Nephron (organoid): ENCODE measurements at regions not wholly inside any gene's neighbourhood (a gene's known extent, or its start where the extent isn't known, plus 50 kb on each side); places are given as distances from the start of the nearest gene placed in this dataset.

Source experiments
- H3K27ac Mint-ChIP-seq, 3 experiments: 2 replicates each; pipeline ENCODE4 v1.8.0; 2020; ENCODE audit warnings: mixed read lengths in 3 of 3, mild to moderate bottlenecking in 2 of 3, moderate library complexity in 1 of 3
- H3K27me3 Mint-ChIP-seq: 2 replicates; pipeline ENCODE4 v1.8.0; 2021; ENCODE audit warnings: low read depth, mild to moderate bottlenecking, moderate library complexity, mixed read lengths
- H3K36me3 Mint-ChIP-seq: 2 replicates; pipeline ENCODE4 v1.8.0; 2020; ENCODE audit warnings: low read depth, mixed read lengths
- H3K4me1 Mint-ChIP-seq: 2 replicates; pipeline ENCODE4 v1.8.0; 2020; ENCODE audit warnings: mixed read lengths
- H3K4me3 Mint-ChIP-seq, 3 experiments: 2 replicates each; pipeline ENCODE4 v1.8.0; 2020; ENCODE audit warnings: mild to moderate bottlenecking in 3 of 3, mixed read lengths in 3 of 3, moderate library complexity in 2 of 3
- H3K9me3 Mint-ChIP-seq: 2 replicates; pipeline ENCODE4 v1.8.0; 2020; ENCODE audit warnings: mixed read lengths
- CTCF ChIP-seq, 3 experiments: fragments of 200-600 bp; sonication (generic); IDR thresholded peaks; one replicate each; pipeline ENCODE4 v1.5.0; 2021; ENCODE audit warnings: antibody characterized with exemption in 3 of 3; ENCODE audit not compliant: unreplicated experiment in 3 of 3

GRCh38 chr10:44680764-44681163 lies 230.4 kb upstream of the TMEM72 start:
- Mint-ChIP-seq H3K4me1 (peaks cover 64% of the 10 kb centered on the region), H3K27ac (peak overlapping the region in 2 of 3 experiments; percentile 11 to 21), H3K9me3 (no peaks in the 10 kb centered on the region), H3K27me3 (no peaks in the 10 kb centered on the region), H3K36me3 (no peaks in the 10 kb centered on the region), H3K4me3 (no peak overlapping the region)
- TF ChIP-seq CTCF (IDR thresholded peaks at IDR 0.05; ENCODE audit: unreplicated experiment in 3 of 3) = no peak

DNA sequence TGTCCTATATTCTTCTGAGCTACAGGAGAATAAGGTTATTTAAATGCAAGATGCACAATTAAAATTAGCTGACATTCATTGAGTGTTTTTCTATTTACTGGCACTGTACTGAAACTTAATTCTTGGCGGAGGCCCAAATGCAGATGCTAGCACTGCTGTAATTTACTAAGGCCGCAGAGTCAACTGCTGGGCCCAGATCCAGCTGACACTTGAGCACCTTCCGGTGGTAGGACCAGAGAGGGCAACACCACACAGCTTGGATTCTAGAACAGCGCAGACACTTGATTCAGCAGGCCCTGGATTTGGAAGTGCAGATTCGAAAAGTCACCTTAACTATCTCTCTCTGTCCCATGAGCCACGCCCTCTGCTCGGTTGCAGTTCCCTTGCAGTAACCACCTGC lies 228.6 kb upstream of the TMEM72 start:
- Mint-ChIP-seq H3K27me3 (no peaks in the 10 kb centered on the region), H3K27ac (peak overlapping the region in 2 of 3 experiments; percentile 71 to 89), H3K36me3 (no peaks in the 10 kb centered on the region), H3K9me3 (no peaks in the 10 kb centered on the region), H3K4me1 (peaks cover 73% of the 10 kb centered on the region), H3K4me3 (no peak overlapping the region)
- no peak for TF ChIP-seq CTCF (IDR thresholded peaks at IDR 0.05; ENCODE audit: unreplicated experiment in 3 of 3)

DNA sequence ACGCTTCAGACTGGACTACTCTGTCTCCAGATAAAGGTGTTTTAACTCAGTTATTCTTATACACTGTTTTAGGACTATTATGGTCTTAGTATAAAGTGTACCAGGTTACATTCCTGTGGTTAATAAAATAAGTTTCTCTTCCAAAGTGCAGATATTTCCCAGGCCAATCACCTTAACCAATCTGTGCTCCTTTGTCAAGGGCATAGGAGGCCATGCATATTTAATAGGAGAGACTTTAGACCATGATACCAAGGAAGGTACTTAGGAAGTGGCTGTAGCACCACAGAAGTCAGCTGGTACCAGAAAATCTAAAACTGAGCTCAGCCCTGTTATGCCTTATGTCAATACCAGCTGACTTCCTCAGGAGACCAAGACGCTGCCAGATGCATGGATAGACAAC lies 226.5 kb upstream of the TMEM72 start:
- TF ChIP-seq CTCF (IDR thresholded peaks at IDR 0.05; ENCODE audit: unreplicated experiment in 3 of 3) = no peak
- no peaks in the 10 kb centered on the region for H3K36me3 Mint-ChIP-seq
- no peak overlapping the region for H3K4me3 Mint-ChIP-seq
- H3K9me3 Mint-ChIP-seq = no peaks in the 10 kb centered on the region
- peak overlapping the region in 2 of 3 experiments; percentile 71 to 75 for H3K27ac Mint-ChIP-seq
- no peaks in the 10 kb centered on the region for H3K27me3 Mint-ChIP-seq
- peaks cover 61% of the 10 kb centered on the region for H3K4me1 Mint-ChIP-seq

GRCh38 chr10:44685220-44685619 lies 225.9 kb upstream of the TMEM72 start:
- no peak overlapping the region for H3K4me3 Mint-ChIP-seq
- no peak for TF ChIP-seq CTCF (IDR thresholded peaks at IDR 0.05; ENCODE audit: unreplicated experiment in 3 of 3)
- H3K4me1 Mint-ChIP-seq = peaks cover 56% of the 10 kb centered on the region
- no peaks in the 10 kb centered on the region for H3K27me3 Mint-ChIP-seq
- H3K27ac Mint-ChIP-seq = peak overlapping the region; percentile 29 to 71 (median 62)
- no peaks in the 10 kb centered on the region for H3K36me3 Mint-ChIP-seq
- H3K9me3 Mint-ChIP-seq = no peaks in the 10 kb centered on the region

DNA sequence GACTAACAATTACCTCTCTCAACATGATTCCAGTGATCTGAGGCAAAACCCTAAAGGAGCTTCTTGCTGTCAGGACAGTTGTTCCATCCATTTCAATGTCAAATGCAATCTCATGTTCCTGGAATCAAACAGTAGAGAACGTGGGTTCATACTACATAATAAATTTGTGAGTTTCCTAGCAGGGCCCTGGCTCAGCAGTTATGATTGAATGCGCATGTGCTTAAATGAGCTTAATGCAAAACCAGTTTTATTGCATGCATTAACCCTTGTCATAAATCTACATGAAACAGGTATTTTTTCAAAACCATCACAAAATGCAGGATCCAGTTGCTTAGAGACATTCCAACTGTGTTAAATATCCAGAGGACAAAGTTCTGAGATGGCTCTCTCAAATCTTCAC lies 225.4 kb upstream of the TMEM72 start:
- no peaks in the 10 kb centered on the region for H3K27me3 Mint-ChIP-seq
- no peaks in the 10 kb centered on the region for H3K36me3 Mint-ChIP-seq
- no peak overlapping the region for H3K4me3 Mint-ChIP-seq
- H3K27ac Mint-ChIP-seq = peak overlapping the region; percentile 29 to 71 (median 62)
- H3K9me3 Mint-ChIP-seq = no peaks in the 10 kb centered on the region
- no peak for TF ChIP-seq CTCF (IDR thresholded peaks at IDR 0.05; ENCODE audit: unreplicated experiment in 3 of 3)
- peaks cover 51% of the 10 kb centered on the region for H3K4me1 Mint-ChIP-seq

- peak in 1 of 3 experiments; percentile 6 for TF ChIP-seq CTCF (IDR thresholded peaks at IDR 0.05; ENCODE audit: unreplicated experiment in 3 of 3)
- Mint-ChIP-seq H3K4me1 (peaks cover 22% of the 10 kb centered on the region), H3K9me3 (peaks cover 4% of the 10 kb centered on the region), H3K4me3 (no peak overlapping the region), H3K27me3 (no peaks in the 10 kb centered on the region), H3K27ac (no peak overlapping the region), H3K36me3 (no peaks in the 10 kb centered on the region)
These were observed 221.8 kb upstream of the TMEM72 start for GRCh38 chr10:44689368-44689767.
